ENCODE measurements at regions not wholly inside any gene's neighbourhood (a gene's known extent, or its start where the extent isn't known, plus 50 kb on each side); places are given as distances from the start of the nearest gene placed in this dataset.

GRCh38 chr16:9476744-9477143 lies 385.3 kb downstream of the HAPSTR1 start:
- no peak for TF ChIP-seq YY1 (IDR thresholded peaks at IDR 0.05; ENCODE audit: low read depth)
- no peak for TF ChIP-seq ZBTB7A (IDR thresholded peaks at IDR 0.05; ENCODE audit: low read depth)
- TF ChIP-seq, protein P1, sequence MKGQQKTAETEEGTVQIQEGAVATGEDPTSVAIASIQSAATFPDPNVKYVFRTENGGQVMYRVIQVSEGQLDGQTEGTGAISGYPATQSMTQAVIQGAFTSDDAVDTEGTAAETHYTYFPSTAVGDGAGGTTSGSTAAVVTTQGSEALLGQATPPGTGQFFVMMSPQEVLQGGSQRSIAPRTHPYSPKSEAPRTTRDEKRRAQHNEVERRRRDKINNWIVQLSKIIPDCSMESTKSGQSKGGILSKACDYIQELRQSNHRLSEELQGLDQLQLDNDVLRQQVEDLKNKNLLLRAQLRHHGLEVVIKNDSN (IDR thresholded peaks at IDR 0.05): no peak
- TF ChIP-seq, protein P2, sequence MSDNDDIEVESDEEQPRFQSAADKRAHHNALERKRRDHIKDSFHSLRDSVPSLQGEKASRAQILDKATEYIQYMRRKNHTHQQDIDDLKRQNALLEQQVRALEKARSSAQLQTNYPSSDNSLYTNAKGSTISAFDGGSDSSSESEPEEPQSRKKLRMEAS (IDR thresholded peaks at IDR 0.05): no peak
- TF ChIP-seq CEBPB (IDR thresholded peaks at IDR 0.05): no peak
- TF ChIP-seq EP300 (IDR thresholded peaks at IDR 0.05; ENCODE audit: borderline replicate concordance): no peak
- no peak for TF ChIP-seq RAD21 (IDR thresholded peaks at IDR 0.05; ENCODE audit: low read depth)
- no peak for TF ChIP-seq TAF1 (IDR thresholded peaks at IDR 0.05; ENCODE audit: low read depth)
- TF ChIP-seq FOXM1 (IDR thresholded peaks at IDR 0.05; ENCODE audit: borderline replicate concordance, low read depth): no peak

Data from Ishikawa (cell line).